IMR-90 (cell line): ENCODE measurements at regions not wholly inside any gene's neighbourhood (a gene's known extent, or its start where the extent isn't known, plus 50 kb on each side); places are given as distances from the start of the nearest gene placed in this dataset.

ENCODE experiments used
- ATAC-seq: fragments of 200-7000 bp; cut with Tn5 transposase; 2 replicates; pipeline ENCODE4 v1.9.1; 2020; ENCODE audit warnings: low read depth, mild to moderate bottlenecking, moderate library complexity
- BruUV-seq: library from RNA; stranded (reverse); fragments of 400-500 nt; replicated peaks from 2 replicates; lab custom pipeline; 2021; lab: Mats Ljungman, UMichigan
- CTCF ChIA-PET: fragments of 300-600 bp; formaldehyde crosslinking; extraction: SDS; loops from one replicate; lab custom pipeline; 2021; ENCODE audit warnings: antibody characterized with exemption; lab: Yijun Ruan, JAX
- POLR2A ChIA-PET: fragments of 300-600 bp; sonication (Branson Sonifier 250); formaldehyde crosslinking; loops from one replicate; lab custom pipeline; 2022; ENCODE audit warnings: antibody characterized with exemption; ENCODE audit not compliant: unreplicated experiment; lab: Charles Lee
- DNase-seq: peaks from one replicate; pipeline ENCODE4 v3.0.0; 2013
- H2AFZ ChIP-seq: replicated peaks from 2 replicates; pipeline ENCODE3; 2013; ENCODE audit warnings: low read length, mild to moderate bottlenecking; ENCODE audit not compliant: poor library complexity
- H2AK5ac ChIP-seq: 2 replicates; pipeline ENCODE4 v1.6.1; 2013; ENCODE audit warnings: low read depth, low read length, inconsistent platforms
- H2AK9ac ChIP-seq: replicated peaks from 2 replicates; pipeline ENCODE3; 2013; ENCODE audit warnings: mild to moderate bottlenecking, low read depth, low read length, moderate library complexity; ENCODE audit not compliant: poor library complexity
- H2BK120ac ChIP-seq: 2 replicates; pipeline ENCODE4 v1.6.1; 2013; ENCODE audit warnings: low read depth, low read length, inconsistent platforms
- H2BK15ac ChIP-seq: 3 replicates; pipeline ENCODE4 v1.6.1; 2013; ENCODE audit warnings: low read depth, low read length, inconsistent platforms
- H2BK20ac ChIP-seq: 2 replicates; pipeline ENCODE4 v1.6.1; 2013; ENCODE audit warnings: low read depth, mild to moderate bottlenecking, inconsistent platforms, low read length, moderate library complexity
- H2BK5ac ChIP-seq: 2 replicates; pipeline ENCODE4 v1.6.1; 2013; ENCODE audit warnings: mild to moderate bottlenecking, low read depth, low read length, inconsistent platforms; ENCODE audit not compliant: poor library complexity, severe bottlenecking
- H3K14ac ChIP-seq: replicated peaks from 2 replicates; pipeline ENCODE4 v1.6.1; 2013; ENCODE audit warnings: low read depth, low read length, inconsistent platforms
- H3K18ac ChIP-seq: 2 replicates; pipeline ENCODE4 v1.6.1; 2013; ENCODE audit warnings: low read depth, low read length, control low read depth
- H3K23ac ChIP-seq: 2 replicates; pipeline ENCODE4 v1.6.1; 2013; ENCODE audit warnings: low read depth, low read length, inconsistent platforms
- H3K27ac ChIP-seq: 2 replicates; pipeline ENCODE4 v1.5.1; 2013; ENCODE audit warnings: mild to moderate bottlenecking, control low read depth, low read length; ENCODE audit not compliant: insufficient read depth
- H3K27me3 ChIP-seq: 2 replicates; pipeline ENCODE4 v1.6.1; 2013; ENCODE audit warnings: low read length; ENCODE audit not compliant: control insufficient read depth, insufficient read depth
- H3K36me3 ChIP-seq: 2 replicates; pipeline ENCODE4 v1.6.1; 2013; ENCODE audit warnings: low read length, mixed read lengths; ENCODE audit not compliant: control insufficient read depth, insufficient read depth
- H3K4ac ChIP-seq: 2 replicates; pipeline ENCODE4 v1.6.1; 2013; ENCODE audit warnings: low read depth, low read length, inconsistent platforms
- H3K4me1 ChIP-seq: 2 replicates; pipeline ENCODE4 v1.6.1; 2013; ENCODE audit warnings: low read length, mixed read lengths; ENCODE audit not compliant: control insufficient read depth, insufficient read depth
- H3K4me2 ChIP-seq: 2 replicates; pipeline ENCODE4 v1.6.1; 2013; ENCODE audit warnings: low read depth, mild to moderate bottlenecking, control low read depth, low read length, moderate library complexity
- H3K4me3 ChIP-seq: 2 replicates; pipeline ENCODE4 v1.5.1; 2013; ENCODE audit warnings: low read depth, mild to moderate bottlenecking, control low read depth, low read length, moderate library complexity; ENCODE audit not compliant: insufficient read depth
- H3K56ac ChIP-seq: 2 replicates; pipeline ENCODE4 v1.6.1; 2013; ENCODE audit warnings: low read length, inconsistent platforms; ENCODE audit not compliant: insufficient read depth; ENCODE audit errors: extremely low read depth
- H3K79me1 ChIP-seq, 2 experiments: 2 replicates each; pipeline ENCODE4 v1.6.1; 2013; ENCODE audit warnings: low read length in 2 of 2, inconsistent platforms in 1 of 2, low read depth in 1 of 2
- H3K9ac ChIP-seq: 2 replicates; pipeline ENCODE4 v1.6.1; 2013; ENCODE audit warnings: low read depth, low read length, control low read depth
- H3K9me1 ChIP-seq: 2 replicates; pipeline ENCODE4 v1.6.1; 2013; ENCODE audit warnings: low read length, inconsistent platforms; ENCODE audit not compliant: insufficient read depth
- H3K9me3 ChIP-seq: 2 replicates; pipeline ENCODE4 v1.6.1; 2013; ENCODE audit warnings: low read length; ENCODE audit not compliant: control insufficient read depth, insufficient read depth
- H4K20me1 ChIP-seq: 2 replicates; pipeline ENCODE4 v1.6.1; 2013; ENCODE audit warnings: low read length, inconsistent platforms; ENCODE audit not compliant: insufficient read depth
- H4K5ac ChIP-seq: 2 replicates; pipeline ENCODE4 v1.6.1; 2013; ENCODE audit warnings: mild to moderate bottlenecking, low read depth, low read length, control low read depth
- H4K8ac ChIP-seq, 2 experiments: 2 replicates each; pipeline ENCODE4 v1.6.1; 2013; ENCODE audit warnings: low read depth in 2 of 2, low read length in 2 of 2, control low read depth in 1 of 2, inconsistent platforms in 1 of 2
- H4K91ac ChIP-seq: 2 replicates; pipeline ENCODE4 v1.6.1; 2013; ENCODE audit warnings: low read depth, low read length, inconsistent platforms; ENCODE audit not compliant: insufficient read depth
- BHLHE40 ChIP-seq: fragments of 150-350 bp; IDR thresholded peaks from 2 replicates; pipeline ENCODE4 v1.6.1; 2016; ENCODE audit warnings: mild to moderate bottlenecking, low read depth, low read length
- FOS ChIP-seq: fragments of 150-350 bp; IDR thresholded peaks from 2 replicates; pipeline ENCODE4 v1.6.1; 2016; ENCODE audit warnings: low read depth, low read length
- MAFK ChIP-seq: IDR thresholded peaks from 2 replicates; pipeline ENCODE4 v1.6.1; 2012; ENCODE audit warnings: low read depth, low read length, improper control_type of control experiment
- MAZ ChIP-seq: IDR thresholded peaks from 2 replicates; pipeline ENCODE4 v1.6.1; 2012; ENCODE audit warnings: low read depth, mild to moderate bottlenecking, low read length, improper control_type of control experiment, moderate library complexity, borderline replicate concordance
- RAD21 ChIP-seq: IDR thresholded peaks from 2 replicates; pipeline ENCODE4 v1.6.1; 2012; ENCODE audit warnings: low read length, improper control_type of control experiment
- RCOR1 ChIP-seq: IDR thresholded peaks from 2 replicates; pipeline ENCODE4 v1.6.1; 2012; ENCODE audit warnings: mild to moderate bottlenecking, low read length, improper control_type of control experiment; ENCODE audit not compliant: insufficient replicate concordance
- RFX5 ChIP-seq: IDR thresholded peaks from 2 replicates; pipeline ENCODE4 v1.8.0; 2012; ENCODE audit warnings: low read depth, mild to moderate bottlenecking, low read length, moderate library complexity
- WGBS, 2 experiments: methylation state at CpG; one replicate each; pipeline versions ENCODE4 v1.1.5 to v1.1.7; 2013; ENCODE audit warnings: missing lambda C conversion rate in 2 of 2; ENCODE audit not compliant: insufficient read length in 1 of 2; ENCODE audit errors: extremely low coverage in 2 of 2; 5-methylcytosine and 5-hydroxymethylcytosine counted together
- dilution Hi-C: fragments of 300-500 bp; cut with HindIII; formaldehyde crosslinking; loops from one replicate; pipeline ENCODE4 v1.14.3; 2018; ENCODE audit warnings: low sequenced_read_pairs; ENCODE audit not compliant: unreplicated experiment
- in situ Hi-C: fragments of 300-500 bp; cut with MboI; formaldehyde crosslinking; loops from 3 replicates; pipeline ENCODE4 v1.14.3; 2019; ENCODE audit warnings: low sequenced_read_pairs, inconsistent platforms, mixed read lengths
- intact Hi-C: fragments of 100-400 bp; cut with micrococcal nuclease; formaldehyde crosslinking; loops from 2 replicates; pipeline ENCODE4 v1.10.0; 2022
- TF ChIP-seq, protein P1 (sequence below): fragments of 150-350 bp; IDR thresholded peaks from 2 replicates; pipeline ENCODE4 v1.6.1; 2017; ENCODE audit warnings: mild to moderate bottlenecking, antibody characterized with exemption, low read length, low read depth
- TF ChIP-seq, protein P2 (sequence below): conservative IDR thresholded peaks from 2 replicates; pipeline ENCODE4 v1.5.1; 2012; ENCODE audit warnings: mild to moderate bottlenecking, low read depth, low read length, improper control_type of control experiment

DNA sequence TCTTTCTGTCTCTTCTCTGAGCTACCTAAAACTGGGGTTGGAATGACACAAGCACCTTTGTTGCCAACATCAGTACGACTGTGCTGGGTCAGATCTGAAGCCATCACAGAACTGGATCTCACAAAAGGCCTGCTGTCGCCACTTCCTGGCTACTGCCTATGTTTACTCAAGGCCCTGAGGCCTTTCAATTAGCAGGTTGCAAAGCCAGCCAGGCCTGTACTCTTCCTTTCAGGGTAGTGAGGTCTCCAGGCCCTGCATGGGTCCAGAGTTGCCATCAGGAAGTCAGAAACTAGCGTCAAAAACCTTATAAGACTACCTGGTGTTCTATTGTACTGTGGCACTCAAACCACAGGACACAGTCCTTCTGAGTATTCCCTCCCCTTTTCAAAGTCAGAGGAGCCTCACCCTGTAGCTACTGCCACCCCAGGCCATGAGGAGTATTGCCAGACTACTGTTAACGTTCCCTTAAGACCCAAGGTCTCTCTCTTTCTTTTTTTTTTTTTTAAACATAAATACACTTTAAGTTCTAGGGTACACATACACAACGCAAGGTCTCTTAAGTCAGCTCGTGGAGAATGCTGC lies 937.4 kb upstream of the GJE1 start:
- 83% methylated on average over 1 of the region's 6 CpGs; no CpG with 5 or more reads in 1 of the 2 experiments for WGBS, 2 experiments

More for the DNA sequence above, 937.4 kb upstream of the GJE1 start:
- no peaks in the 10 kb centered on the region for H3K9me1 ChIP-seq
- no peak overlapping the region for H2BK120ac ChIP-seq
- DNase-seq (no peak), ATAC-seq (no peak)
- intact Hi-C loops (no loop called here), in situ Hi-C loops (no loop called here), dilution Hi-C loops (no loop called here)
- no peak overlapping the region for H2BK5ac ChIP-seq
- no peak overlapping the region for H2BK20ac ChIP-seq
- H3K4ac ChIP-seq = no peak overlapping the region
- no peak overlapping the region for H2AK5ac ChIP-seq
- H3K27me3 ChIP-seq = no peaks in the 10 kb centered on the region
- H4K20me1 ChIP-seq = no peaks in the 10 kb centered on the region
- no peak overlapping the region for H3K23ac ChIP-seq
- no peak overlapping the region for H4K5ac ChIP-seq
- H3K4me3 ChIP-seq = no peak overlapping the region
- no peak overlapping the region for H4K91ac ChIP-seq
- peaks cover 3% of the 10 kb centered on the region for H3K9me3 ChIP-seq
- no peaks in the 10 kb centered on the region for H3K79me1 ChIP-seq
- no peak overlapping the region for H3K9ac ChIP-seq
- no peak overlapping the region for H3K27ac ChIP-seq
- no peaks in the 10 kb centered on the region for H3K4me1 ChIP-seq
- ChIA-PET POLR2A (no interaction called here), CTCF (interaction anchor here (0.6 to 1.5 kb wide), 3 partner anchors 9 to 266 kb away, joined by 3 read pairs; no protein-coding TSS in a partner anchor)
- no peak overlapping the region; a peak in 1 of 4 replicates for H4K8ac ChIP-seq
- no peak overlapping the region for H2AK9ac ChIP-seq
- H2AFZ ChIP-seq = no peak overlapping the region
- H3K56ac ChIP-seq = no peak overlapping the region
- TF ChIP-seq, protein P1, sequence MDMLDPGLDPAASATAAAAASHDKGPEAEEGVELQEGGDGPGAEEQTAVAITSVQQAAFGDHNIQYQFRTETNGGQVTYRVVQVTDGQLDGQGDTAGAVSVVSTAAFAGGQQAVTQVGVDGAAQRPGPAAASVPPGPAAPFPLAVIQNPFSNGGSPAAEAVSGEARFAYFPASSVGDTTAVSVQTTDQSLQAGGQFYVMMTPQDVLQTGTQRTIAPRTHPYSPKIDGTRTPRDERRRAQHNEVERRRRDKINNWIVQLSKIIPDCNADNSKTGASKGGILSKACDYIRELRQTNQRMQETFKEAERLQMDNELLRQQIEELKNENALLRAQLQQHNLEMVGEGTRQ = no peak
- no peak for TF ChIP-seq BHLHE40
- no peak for TF ChIP-seq MAZ
- TF ChIP-seq, protein P2, sequence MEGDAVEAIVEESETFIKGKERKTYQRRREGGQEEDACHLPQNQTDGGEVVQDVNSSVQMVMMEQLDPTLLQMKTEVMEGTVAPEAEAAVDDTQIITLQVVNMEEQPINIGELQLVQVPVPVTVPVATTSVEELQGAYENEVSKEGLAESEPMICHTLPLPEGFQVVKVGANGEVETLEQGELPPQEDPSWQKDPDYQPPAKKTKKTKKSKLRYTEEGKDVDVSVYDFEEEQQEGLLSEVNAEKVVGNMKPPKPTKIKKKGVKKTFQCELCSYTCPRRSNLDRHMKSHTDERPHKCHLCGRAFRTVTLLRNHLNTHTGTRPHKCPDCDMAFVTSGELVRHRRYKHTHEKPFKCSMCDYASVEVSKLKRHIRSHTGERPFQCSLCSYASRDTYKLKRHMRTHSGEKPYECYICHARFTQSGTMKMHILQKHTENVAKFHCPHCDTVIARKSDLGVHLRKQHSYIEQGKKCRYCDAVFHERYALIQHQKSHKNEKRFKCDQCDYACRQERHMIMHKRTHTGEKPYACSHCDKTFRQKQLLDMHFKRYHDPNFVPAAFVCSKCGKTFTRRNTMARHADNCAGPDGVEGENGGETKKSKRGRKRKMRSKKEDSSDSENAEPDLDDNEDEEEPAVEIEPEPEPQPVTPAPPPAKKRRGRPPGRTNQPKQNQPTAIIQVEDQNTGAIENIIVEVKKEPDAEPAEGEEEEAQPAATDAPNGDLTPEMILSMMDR = no peak
- TF ChIP-seq RFX5 = no peak
- TF ChIP-seq MAFK = no peak
- TF ChIP-seq FOS = no peak
- TF ChIP-seq RAD21 = no peak
- TF ChIP-seq RCOR1 = no peak
- no peak overlapping the region for H3K14ac ChIP-seq
- no TSS peak for BruUV-seq
- H3K4me2 ChIP-seq = no peak overlapping the region
- no peak overlapping the region for H2BK15ac ChIP-seq
- H3K18ac ChIP-seq = no peak overlapping the region
- H3K36me3 ChIP-seq = no peaks in the 10 kb centered on the region
